CD1c-positive myeloid dendritic cell (primary cell): ENCODE measurements at regions not wholly inside any gene's neighbourhood (a gene's known extent, or its start where the extent isn't known, plus 50 kb on each side); places are given as distances from the start of the nearest gene placed in this dataset.

Source experiments
- DNase-seq: peaks from one replicate; pipeline ENCODE4 v3.0.0-alpha.2; 2016; ENCODE audit errors: extremely low spot score

- no peak for DNase-seq
Observed at GRCh38 chr11:115672999-115673411, 168.8 kb upstream of the CADM1 start.

DNA sequence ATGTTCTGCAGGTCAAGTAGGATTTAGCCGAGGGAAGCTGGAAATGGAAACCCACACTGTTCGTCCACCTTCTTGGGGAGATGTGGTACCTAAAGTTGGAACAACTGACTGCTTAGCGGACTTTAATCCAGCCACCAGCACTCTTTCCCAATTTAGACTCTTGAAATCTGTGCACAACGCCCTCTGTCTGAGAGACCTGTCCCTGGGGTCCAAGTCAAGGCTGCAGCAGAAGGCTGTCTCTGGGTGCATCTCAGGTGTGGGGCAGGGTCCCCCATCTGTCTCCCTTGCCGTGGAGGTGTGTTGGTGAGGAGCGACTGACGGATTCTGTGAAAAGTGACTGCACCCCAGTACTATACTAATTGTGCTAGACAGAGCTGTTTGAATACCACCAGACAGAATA, 168.2 kb upstream of the CADM1 start:
- no peak for DNase-seq

- no peak for DNase-seq
Observed at GRCh38 chr11:115670538-115671205, 166.5 kb upstream of the CADM1 start.

DNA sequence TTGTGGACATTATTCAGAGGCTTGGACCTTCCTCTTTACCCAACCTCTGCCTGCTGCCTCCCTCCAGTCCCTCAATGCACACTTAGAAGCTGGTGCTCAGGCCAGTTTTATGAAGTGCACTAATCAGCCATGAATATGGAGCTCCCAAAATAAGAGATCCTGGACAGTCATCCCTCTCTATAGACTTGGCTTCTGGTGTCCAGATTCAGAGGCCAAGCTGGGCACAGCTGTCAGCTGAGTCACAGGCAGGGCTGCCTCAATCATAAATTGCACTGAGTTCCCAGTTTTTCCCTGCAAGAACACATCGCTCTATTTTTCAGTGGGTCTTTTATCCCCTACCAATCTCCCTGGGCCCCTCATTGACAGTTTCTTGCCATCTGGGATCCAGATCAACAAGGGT, 161.7 kb upstream of the CADM1 start:
- no peak for DNase-seq

DNA sequence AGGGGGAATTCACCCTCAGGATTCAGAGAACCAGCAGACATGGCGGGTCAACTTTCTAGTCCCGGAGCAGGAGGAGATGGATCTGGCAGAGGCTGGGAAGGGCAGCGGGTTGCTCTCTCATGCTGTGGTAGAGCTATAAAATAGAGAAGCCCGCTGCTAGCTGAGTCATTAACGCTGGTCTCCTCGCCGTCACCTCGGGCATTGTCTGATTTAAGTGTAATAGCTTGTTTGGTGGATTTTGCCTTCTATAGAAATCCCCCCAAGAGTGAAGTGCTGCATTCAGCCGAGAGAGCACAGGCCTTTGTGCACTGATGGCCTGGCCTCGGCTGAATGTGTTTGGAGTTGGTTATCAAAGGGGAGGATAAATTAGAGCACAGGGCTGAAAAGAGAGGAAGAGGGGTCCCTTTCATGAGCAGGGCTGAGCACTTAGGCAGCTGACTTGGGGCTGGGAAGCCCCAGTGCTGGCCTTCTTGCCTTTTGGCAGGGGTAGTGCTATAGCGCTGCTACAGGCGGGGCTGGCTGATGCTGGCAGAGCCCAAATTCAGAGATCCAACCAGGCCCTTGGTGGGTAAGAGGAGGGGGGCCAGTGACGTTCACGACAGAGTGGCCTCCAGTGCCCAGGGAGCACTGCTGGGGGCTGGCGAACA, 161.1 kb upstream of the CADM1 start:
- DNase-seq: no peak

DNA sequence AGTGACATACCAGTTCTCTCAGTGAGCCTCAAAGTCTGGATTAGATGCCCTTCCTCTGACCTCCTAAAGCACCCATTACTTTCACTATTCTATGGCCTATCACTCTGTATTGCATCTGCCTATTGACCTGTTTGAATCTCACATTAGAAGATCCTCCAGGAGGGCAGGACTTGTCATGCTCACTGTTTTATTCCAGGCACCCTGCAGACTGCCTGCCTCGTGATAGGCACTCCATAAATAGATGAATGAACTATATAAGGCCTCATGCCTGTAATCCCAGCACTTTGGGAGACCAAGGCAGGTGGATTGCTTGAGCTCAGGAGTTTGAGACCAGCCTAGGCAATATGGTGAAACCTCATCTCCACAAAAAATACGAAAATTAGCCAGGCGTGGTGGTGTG, 160.1 kb upstream of the CADM1 start:
- no peak for DNase-seq

DNA sequence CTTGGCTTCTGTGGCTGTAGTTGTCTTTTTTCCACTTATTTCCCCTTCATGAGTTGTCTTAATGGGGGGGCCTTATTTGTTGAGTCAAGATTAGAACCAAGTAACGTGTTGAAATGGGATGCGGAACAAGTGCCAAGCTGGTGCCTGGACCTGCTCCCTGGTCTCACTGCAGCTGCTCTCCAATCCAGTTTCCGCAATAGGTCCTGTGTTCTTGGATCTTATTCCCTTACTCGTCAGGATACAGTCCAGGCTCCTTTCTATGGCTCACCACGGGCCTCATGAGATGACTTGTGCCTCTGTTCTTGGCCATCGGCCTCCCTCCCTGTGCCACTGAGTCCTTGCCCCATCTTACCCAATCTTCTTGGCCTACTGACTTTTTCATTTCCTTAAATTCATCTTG, 159.6 kb upstream of the CADM1 start:
- DNase-seq: no peak

DNA sequence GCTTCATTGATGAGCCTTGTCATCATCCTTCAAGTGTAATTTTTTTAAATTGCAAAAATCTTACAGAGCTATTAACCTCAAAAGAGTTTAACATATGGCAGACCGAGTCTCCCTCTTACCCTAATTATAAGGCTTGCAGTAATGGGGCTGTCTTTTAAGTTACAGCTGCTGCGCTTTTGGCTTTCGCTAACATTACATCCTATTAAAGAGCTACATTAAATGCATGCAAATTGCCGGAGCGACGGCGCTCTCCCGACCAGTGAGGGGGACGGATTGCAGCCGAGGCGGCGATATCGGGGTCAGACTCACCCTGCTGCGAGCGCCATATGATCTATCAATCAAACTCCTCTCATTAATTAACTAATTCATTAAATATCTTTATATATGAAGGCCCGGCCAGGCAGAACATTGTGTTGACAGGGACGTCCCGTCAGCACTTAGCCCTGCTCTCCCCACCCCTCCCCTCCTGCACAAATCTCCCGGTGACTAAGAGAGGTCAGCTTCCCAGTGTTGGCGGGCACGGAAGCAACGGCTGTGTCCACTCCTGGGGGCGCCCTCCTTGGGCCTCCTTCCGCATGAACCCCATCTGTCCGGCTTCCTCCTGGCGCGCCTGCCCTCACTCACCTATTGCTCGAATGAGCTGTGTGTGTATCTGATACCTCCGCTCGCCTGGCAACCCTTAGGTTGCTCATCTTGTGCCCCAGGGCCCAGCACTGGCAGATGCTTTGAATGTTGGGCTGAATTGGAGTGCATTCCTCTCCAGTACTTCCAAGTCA, 156.0 kb upstream of the CADM1 start:
- no peak for DNase-seq

DNA sequence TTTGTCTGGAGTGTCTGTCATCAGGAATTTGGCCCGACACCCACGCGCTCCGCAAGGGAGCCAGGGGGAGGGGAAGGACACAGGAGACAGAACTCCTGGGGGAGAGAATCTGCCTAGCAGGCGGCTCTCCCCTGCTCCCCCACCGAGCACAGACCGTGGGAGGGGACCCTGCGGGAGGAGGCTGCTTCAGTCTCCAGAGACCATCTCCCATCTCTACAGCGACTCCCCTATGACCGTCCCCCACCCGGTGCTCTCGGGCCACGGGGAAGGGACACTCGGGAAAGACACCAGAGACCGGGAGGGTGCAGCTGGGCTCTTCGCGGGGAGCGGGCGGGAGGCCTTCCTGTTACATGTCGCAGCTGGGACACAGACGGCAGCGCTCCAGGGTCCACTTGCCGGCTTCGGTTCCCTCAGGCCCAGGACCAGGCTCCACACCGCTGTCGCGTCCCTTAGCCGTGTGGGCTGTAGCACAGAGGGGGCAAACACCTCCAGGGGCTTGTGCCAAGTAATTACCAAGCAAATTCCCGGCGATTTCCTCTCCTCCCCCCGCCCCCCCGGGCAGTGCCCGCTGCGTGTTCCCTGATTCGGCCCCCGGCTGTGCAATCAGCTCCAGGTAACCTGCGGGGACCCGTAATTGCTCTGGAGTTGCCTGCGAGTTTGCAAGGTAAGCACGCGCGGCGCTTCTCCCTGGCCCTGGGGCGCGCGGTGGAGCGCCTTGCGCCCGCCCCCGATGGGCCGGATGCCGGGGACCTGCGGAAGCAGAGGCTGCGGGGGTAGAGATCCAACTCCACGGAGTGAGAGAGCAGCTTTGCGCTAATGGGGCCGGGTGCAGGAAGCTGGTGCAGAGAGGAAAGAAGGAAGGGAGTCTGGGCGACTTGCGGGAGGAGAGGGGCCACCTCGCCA, 155.1 kb upstream of the CADM1 start:
- DNase-seq: peak; percentile 50

GRCh38 chr11:115657586-115657985, 153.4 kb upstream of the CADM1 start:
- no peak for DNase-seq

DNA sequence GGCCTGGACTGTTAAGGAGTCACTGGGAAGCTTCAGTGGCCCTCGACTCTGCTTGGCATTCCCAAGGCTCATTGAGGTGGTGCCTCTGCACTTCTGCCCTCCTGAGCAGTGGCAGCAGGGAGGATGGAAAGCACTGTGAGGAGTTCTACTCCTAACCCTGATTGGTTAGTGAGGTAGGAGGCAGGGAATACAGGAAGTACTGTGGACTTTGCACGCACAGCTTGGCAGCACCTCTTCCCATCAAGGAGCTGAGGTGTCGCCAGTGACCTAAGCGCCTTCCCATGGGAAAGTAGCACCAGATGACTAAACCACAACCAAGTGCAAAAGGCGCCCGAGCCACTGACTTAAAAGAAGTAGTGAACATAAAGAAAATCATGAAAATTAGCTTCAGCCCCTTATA, 152.5 kb upstream of the CADM1 start:
- no peak for DNase-seq

- DNase-seq: no peak
Observed at GRCh38 chr11:115656041-115656440, 151.8 kb upstream of the CADM1 start.

DNA sequence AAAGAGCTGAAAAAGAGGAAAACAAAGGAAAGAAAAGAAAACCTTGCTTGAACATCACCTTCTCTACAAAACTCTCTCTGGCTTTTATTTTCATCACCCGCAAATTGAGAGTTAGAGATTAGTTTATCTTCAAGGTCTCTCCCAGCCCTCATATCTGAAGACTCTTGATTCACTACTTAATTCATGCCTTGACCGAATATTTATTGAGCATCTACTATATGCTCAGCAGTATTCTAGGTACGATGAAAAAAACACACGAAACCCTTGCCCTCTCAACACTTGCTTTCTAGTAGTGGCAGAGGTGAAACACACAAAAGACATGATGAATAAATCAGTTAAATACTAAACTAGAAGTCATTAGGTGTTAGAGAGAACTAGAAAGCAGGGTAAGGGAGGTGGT, 150.6 kb upstream of the CADM1 start:
- no peak for DNase-seq

GRCh38 chr11:115653926-115654325, 149.7 kb upstream of the CADM1 start:
- DNase-seq: no peak

DNA sequence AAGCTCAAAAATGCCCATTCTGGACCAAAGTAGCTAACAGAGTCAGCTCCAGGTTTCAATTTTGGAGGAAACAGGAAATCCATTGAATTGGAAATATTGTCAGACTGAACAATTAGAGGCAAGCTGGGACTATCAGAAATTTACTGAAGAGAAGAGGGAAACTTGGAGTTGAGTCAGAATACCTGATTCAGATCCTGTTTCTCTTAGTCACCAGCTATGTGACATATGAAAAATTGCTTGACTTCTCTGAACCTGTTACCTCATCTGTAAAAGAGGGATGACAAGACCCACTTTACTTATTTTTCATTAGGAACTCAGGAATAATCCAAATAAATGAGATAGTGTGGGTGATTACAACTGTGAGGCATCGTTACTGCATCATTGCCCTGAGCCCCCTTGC, 148.9 kb upstream of the CADM1 start:
- DNase-seq: no peak

- DNase-seq: peak; percentile 49
Observed at GRCh38 chr11:115652496-115652895, 148.3 kb upstream of the CADM1 start.

DNA sequence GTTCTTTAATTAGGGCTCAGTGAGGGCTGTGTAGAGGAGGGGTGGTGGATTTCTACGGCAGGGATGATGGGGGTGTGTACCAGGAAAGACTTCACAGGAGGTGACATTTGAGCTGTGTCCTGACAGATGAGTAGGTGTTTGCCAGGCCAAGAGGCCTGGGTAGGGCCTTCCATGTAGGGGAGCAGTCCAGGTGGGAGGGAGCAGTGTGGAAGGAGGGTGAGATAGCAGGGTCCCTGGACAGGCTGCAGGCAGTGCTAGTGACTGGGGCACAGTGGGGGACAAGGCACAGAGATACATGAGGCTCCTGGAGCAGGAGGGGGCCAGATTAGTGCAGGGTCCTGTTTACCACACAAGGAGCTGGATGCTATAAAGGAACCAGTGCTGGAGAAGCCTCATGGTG, 147.9 kb upstream of the CADM1 start:
- no peak for DNase-seq

DNA sequence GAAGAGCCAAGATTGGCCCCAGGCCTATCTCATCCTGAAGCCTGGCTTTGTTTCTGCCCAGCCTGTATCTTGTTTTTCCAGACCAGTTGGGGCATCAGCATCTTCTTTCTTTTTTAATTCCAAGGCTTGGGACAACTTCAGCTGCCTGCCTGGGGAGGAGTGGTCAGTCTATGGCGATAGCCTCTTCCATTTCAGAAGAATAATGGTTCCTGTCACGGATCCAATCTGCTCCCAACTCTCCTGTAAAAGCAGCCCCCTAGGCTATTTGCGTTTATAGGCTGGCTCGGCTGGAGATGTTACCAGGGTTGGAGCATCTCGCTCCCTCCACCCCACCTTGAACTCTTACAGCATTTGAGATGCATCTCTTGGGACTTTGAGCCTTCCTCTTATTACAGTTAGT, 145.2 kb upstream of the CADM1 start:
- DNase-seq: no peak

GRCh38 chr11:115645631-115646317, 141.6 kb upstream of the CADM1 start:
- no peak for DNase-seq

DNA sequence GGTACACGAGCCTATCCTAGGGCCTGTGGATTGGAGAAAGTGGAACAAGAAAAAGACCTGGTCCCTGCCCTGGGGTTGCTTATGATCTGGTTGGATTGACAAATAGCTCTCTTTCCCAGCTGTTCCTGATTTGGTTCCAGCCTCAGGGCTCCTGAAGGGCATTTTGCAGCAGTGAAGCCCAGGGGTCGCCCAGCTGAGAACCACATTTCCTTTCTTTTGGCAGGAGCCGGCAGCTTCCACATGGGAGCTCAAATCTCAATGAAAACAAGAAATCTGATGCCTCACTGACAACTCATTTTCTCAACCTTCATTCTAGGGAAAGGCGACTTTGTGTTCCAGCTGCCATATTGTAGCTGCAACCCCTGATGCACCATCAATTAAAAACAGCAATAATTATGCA, 140.6 kb upstream of the CADM1 start:
- DNase-seq: no peak

DNA sequence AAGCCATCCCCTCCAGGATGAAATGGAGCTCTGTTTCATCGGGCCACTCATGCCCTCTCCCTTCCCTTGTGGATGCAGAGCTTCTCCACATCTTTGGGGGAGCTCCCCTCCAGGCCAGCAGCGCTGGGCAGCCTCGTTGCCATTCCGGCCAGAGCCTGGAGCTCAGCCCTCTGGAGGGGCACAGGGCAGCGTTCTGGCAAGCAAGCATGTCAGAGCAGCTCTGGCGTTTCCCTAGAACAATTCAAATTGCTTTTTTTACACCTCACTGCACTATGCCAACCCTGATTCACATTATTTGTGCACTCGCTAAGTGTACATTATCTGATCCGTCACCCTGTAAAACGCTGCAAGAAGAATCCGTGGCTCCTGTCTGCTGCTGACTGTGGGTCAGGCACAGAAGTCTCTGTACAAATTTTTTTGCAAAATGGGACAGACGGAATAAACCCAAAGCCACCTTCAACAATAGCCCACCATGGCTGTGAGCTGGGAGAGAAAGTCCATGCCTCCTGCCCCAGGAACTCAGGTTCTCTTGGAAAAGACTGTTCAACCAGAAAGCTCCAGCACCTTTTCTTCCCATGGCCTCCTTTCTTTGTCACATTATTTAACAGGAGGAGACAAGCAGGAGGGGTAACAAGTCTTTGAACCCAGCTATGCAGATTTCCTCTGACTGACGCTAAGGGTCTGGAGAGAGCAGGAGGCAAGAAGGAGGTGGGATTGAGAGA, 139.5 kb upstream of the CADM1 start:
- DNase-seq: no peak
